GM12873 (cell line): ENCODE measurements at regions not wholly inside any gene's neighbourhood (a gene's known extent, or its start where the extent isn't known, plus 50 kb on each side); places are given as distances from the start of the nearest gene placed in this dataset.

Experiments
- TF ChIP-seq, protein P1 (sequence below): IDR thresholded peaks from 2 replicates; pipeline ENCODE4 v1.5.1; 2012; ENCODE audit warnings: low read depth, mild to moderate bottlenecking, moderate library complexity, low read length, control low read depth; ENCODE audit not compliant: insufficient read depth; ENCODE audit errors: missing control alignments

DNA sequence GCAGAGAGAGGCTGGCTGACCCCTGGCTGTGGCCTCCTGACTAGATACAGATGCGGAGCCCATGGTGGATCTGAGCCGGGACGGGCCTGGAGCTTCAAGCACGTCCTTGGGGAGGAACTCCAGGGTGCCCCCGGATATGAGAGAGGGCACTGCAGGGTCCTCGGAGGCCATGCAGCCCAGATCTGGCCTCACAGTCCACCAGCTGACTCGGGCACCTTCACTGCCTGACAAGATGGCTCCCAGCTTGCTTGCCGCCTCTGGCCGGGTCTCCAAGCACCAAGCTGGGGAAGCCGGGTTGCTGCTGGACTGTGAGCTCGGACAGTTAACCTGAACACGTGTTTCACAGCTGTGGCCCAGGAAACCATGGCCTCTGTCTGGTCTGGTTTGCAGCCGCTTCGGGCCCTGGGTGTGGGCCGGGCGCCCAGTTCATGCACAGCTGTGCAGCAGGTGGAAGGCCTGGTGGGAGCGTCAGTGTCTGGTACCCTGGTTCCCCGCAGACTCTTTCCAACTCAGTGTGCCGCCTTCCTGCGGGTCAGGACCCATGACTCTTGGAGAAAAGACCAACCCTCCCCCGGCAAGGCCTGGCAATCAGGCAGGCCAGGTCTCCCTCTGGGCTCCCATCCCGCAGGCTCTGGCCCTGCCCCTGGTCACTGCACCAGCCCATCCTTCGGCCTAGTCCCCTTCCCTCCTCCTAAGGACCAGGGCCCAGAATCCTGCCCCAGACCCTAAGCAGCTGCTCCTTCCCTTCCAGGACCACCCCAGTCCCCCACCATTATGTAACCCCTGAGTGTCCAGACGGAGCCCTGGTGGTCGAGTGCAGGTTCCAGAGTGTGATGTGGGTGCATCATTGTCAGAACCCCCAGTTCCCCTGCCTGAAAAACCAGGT lies 74.6 kb upstream of the OTOS start:
- TF ChIP-seq, protein P1, sequence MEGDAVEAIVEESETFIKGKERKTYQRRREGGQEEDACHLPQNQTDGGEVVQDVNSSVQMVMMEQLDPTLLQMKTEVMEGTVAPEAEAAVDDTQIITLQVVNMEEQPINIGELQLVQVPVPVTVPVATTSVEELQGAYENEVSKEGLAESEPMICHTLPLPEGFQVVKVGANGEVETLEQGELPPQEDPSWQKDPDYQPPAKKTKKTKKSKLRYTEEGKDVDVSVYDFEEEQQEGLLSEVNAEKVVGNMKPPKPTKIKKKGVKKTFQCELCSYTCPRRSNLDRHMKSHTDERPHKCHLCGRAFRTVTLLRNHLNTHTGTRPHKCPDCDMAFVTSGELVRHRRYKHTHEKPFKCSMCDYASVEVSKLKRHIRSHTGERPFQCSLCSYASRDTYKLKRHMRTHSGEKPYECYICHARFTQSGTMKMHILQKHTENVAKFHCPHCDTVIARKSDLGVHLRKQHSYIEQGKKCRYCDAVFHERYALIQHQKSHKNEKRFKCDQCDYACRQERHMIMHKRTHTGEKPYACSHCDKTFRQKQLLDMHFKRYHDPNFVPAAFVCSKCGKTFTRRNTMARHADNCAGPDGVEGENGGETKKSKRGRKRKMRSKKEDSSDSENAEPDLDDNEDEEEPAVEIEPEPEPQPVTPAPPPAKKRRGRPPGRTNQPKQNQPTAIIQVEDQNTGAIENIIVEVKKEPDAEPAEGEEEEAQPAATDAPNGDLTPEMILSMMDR = no peak

DNA sequence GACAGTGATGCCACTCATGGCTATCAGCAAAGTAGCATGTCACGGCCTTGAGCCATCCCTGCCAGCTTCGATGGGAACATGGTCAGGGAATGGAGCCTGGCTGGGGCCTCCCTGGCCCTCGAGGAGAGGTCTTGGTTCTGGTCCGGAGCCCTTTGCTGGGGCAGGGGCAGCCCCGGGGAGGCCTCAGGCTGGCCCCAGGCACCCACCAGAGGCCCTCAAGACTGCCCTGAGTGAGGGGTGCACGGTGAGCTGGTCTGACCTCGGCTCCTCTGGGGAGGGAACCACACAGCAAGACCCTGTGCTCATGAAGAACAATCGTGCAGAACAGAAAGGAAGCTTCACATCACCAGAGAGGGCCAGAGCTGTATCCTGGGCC lies 75.2 kb upstream of the OTOS start:
- TF ChIP-seq, protein P1 = no peak

DNA sequence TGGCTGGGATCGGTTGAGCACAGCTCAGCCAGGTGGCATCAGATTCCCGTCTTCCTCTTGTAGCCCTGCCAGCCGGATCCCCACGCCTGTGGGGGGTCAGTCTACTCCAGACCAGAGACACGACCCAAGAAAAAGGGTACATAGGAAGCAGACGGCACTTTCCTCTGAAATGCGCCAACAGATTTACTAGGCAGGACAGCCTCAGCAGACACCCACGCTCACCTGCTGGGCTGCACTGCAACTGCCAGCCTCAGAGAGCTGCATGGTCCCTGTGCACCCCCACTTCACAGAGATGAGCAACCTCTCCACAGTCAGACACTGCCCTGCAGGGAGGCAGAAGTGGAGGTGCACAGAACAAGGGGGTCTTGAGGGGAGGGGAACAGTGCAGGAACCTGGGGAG lies 75.7 kb upstream of the OTOS start:
- TF ChIP-seq, protein P1 = no peak

DNA sequence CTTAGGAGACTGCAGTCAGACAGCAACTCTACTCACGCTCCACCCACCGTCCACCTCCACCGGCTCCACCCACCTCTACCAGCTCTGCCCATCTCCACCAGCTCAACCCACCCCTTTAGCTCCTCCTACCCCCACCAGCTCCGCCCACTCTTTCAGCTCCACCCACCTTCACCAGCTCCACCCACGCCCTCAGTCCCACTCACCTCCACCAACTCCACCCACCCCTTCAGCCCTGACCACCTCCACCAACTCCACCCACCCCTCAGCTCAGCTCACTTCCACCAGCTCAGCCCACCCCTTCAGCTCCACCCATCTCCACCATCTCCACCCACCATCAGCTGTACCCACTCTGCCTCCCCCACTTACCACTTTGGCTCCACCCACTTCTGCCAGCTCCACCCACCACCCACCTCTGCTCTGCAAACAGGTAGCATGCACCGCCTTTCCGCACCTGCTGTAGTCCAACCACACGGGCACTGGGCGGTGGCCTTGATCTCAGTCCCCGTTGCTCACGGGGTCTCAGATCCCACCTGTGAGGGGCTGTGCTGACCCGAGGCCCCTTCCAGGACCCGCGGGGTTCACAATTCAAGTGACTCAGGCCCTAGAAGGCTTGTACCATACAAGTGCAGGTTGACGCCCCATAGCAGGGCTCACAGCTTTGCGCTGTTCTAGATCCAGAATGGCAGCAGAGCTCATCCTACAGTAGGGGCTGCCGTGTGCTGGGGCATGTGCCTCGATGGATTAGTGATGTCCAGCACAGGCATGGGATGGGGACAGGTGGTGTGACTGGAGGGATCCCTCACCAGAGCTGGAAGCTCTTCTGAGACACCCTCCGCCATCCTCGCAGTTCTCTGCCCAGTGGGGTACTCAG lies 77.2 kb upstream of the OTOS start:
- TF ChIP-seq, protein P1 = no peak

DNA sequence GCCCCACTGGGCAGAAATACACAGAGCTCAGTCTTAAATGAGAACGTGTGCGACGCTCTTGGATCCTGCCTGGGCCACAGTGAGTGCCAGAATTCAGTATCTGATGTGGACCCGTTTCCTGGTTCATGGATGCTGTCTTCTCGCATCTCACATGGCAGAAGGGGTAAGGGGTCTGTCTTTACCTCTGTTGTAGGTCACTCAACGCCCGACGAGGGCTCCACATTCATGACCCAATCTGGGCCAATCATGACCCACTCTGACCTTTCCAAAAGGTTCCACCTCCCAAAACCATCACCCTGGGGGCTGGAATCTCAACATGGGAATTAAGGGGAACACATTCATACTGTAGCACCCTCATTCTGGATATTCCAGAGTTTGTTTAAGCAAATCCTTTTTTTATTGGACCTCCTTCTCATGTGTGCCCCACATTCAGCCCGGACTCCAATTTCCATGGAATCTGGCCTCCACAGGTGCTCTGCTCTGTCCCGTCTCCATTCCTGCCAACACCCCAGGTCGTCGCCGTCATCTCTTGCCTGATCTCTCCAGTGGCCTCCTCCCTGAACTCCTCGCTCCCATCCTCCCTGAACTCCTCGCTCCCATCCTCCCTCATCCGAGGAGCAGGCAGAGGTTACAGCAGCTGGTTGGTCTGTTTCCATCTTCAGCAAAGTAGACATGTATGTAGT lies 78.9 kb upstream of the OTOS start:
- TF ChIP-seq, protein P1 = no peak

DNA sequence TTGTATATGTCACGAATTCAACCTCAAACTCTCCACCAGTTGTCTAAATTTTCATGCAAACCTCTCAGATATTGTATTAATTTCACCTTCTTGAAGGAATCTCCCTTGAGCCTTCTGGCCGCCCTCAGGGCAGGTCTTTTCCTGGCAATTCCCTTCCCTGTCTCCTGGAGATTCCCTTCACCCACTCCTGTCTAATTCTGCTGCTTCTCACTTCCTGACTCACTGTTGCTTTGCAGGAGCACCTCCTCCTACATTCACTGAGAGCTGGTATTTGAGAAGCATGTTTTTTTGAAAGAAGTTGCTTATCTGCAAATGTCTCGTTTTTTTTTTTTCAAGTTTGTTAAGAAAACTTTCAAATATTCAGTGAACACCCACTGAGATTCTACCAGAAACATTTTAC lies 79.9 kb upstream of the OTOS start:
- TF ChIP-seq, protein P1 = no peak

DNA sequence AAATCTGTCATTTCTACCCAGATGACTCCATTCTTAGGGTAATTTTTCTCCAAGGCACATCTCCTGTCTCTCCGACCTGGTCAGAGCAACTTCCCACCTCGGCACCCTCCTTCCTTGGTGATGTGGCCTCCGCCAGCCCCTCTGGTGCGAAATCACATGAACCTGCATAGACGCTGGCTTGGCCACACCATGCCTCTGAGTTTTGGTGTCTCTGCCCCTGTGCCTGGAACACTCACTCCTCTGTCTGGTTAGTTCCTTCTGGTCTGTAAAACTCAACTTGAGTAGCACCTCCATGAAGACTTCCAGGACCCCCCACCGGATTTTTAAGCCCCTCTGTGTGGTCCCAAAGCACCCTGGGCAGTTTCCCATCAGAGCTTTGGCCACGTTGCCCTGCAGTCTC lies 83.2 kb upstream of the OTOS start:
- TF ChIP-seq, protein P1 = no peak
